HL-60 (cell line): ENCODE measurements at regions not wholly inside any gene's neighbourhood (a gene's known extent, or its start where the extent isn't known, plus 50 kb on each side); places are given as distances from the start of the nearest gene placed in this dataset.

Experiments
- DNase-seq, 2 experiments: peaks; one replicate each; pipeline ENCODE4 v3.0.0-alpha.2; 2010 to 2020; ENCODE audit warnings: low read depth in 1 of 2, low spot score in 1 of 2
- H3K27ac ChIP-seq: fragments of 250-450 bp; sonication (Bioruptor Pico); replicated peaks from 2 replicates; pipeline ENCODE4 v1.5.1; 2020; ENCODE audit warnings: mild to moderate bottlenecking, moderate library complexity
- H3K27me3 ChIP-seq: fragments of 250-450 bp; sonication (Bioruptor Pico); 2 replicates; pipeline ENCODE4 v1.5.1; 2021; ENCODE audit warnings: mild to moderate bottlenecking, moderate library complexity; ENCODE audit not compliant: insufficient read depth, poor library complexity, severe bottlenecking
- H3K4me3 ChIP-seq: replicated peaks from 2 replicates; pipeline ENCODE4 v1.5.1; 2011; ENCODE audit warnings: mild to moderate bottlenecking, control low read depth, low read length; ENCODE audit not compliant: insufficient read depth
- GABPA ChIP-seq: IDR thresholded peaks from 2 replicates; pipeline ENCODE4 v1.6.1; 2012; ENCODE audit warnings: low read depth
- POLR2AphosphoS5 ChIP-seq: IDR thresholded peaks from 2 replicates; pipeline ENCODE4 v1.6.1; 2012; ENCODE audit warnings: low read depth
- SPI1 ChIP-seq: IDR thresholded peaks from 2 replicates; pipeline ENCODE4 v1.6.1; 2012; ENCODE audit warnings: low read depth, mild to moderate bottlenecking, borderline replicate concordance
- TF ChIP-seq, protein P1 (sequence below): IDR thresholded peaks from one replicate; pipeline ENCODE4 v1.5.1; 2011; ENCODE audit warnings: low read length, control low read depth, inconsistent platforms; ENCODE audit not compliant: insufficient read depth
- TF ChIP-seq, protein P2 (sequence below): IDR thresholded peaks from 2 replicates; pipeline ENCODE4 v1.6.1; 2012; ENCODE audit warnings: low read depth; ENCODE audit not compliant: insufficient replicate concordance

DNA sequence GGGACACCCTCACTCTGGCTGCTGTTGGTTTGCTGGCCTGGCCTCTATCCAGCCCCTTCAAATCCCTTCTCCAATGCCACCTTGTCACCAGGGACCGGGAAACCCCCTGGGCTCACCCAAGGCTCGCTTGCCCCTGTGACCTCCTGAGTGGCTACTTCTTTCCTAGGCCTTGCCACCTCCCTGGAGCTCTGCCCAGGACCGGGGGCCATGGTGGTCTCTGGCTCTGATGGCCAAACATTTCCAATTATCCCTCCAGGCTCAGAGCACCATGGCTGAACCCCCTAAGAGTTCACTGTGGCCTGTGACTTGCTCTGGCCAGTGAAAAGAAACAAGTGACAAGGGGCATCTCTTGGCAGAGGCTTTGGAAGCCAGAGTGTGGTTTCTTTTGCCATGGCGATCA, 237.6 kb downstream of the TFCP2L1 start:
- TF ChIP-seq GABPA (no peak), POLR2AphosphoS5 (no peak), SPI1 (no peak)
- TF ChIP-seq, protein P1, sequence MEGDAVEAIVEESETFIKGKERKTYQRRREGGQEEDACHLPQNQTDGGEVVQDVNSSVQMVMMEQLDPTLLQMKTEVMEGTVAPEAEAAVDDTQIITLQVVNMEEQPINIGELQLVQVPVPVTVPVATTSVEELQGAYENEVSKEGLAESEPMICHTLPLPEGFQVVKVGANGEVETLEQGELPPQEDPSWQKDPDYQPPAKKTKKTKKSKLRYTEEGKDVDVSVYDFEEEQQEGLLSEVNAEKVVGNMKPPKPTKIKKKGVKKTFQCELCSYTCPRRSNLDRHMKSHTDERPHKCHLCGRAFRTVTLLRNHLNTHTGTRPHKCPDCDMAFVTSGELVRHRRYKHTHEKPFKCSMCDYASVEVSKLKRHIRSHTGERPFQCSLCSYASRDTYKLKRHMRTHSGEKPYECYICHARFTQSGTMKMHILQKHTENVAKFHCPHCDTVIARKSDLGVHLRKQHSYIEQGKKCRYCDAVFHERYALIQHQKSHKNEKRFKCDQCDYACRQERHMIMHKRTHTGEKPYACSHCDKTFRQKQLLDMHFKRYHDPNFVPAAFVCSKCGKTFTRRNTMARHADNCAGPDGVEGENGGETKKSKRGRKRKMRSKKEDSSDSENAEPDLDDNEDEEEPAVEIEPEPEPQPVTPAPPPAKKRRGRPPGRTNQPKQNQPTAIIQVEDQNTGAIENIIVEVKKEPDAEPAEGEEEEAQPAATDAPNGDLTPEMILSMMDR = no peak
- TF ChIP-seq, protein P2, sequence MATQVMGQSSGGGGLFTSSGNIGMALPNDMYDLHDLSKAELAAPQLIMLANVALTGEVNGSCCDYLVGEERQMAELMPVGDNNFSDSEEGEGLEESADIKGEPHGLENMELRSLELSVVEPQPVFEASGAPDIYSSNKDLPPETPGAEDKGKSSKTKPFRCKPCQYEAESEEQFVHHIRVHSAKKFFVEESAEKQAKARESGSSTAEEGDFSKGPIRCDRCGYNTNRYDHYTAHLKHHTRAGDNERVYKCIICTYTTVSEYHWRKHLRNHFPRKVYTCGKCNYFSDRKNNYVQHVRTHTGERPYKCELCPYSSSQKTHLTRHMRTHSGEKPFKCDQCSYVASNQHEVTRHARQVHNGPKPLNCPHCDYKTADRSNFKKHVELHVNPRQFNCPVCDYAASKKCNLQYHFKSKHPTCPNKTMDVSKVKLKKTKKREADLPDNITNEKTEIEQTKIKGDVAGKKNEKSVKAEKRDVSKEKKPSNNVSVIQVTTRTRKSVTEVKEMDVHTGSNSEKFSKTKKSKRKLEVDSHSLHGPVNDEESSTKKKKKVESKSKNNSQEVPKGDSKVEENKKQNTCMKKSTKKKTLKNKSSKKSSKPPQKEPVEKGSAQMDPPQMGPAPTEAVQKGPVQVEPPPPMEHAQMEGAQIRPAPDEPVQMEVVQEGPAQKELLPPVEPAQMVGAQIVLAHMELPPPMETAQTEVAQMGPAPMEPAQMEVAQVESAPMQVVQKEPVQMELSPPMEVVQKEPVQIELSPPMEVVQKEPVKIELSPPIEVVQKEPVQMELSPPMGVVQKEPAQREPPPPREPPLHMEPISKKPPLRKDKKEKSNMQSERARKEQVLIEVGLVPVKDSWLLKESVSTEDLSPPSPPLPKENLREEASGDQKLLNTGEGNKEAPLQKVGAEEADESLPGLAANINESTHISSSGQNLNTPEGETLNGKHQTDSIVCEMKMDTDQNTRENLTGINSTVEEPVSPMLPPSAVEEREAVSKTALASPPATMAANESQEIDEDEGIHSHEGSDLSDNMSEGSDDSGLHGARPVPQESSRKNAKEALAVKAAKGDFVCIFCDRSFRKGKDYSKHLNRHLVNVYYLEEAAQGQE = no peak
- no peaks in the 10 kb centered on the region for H3K27me3 ChIP-seq

DNA sequence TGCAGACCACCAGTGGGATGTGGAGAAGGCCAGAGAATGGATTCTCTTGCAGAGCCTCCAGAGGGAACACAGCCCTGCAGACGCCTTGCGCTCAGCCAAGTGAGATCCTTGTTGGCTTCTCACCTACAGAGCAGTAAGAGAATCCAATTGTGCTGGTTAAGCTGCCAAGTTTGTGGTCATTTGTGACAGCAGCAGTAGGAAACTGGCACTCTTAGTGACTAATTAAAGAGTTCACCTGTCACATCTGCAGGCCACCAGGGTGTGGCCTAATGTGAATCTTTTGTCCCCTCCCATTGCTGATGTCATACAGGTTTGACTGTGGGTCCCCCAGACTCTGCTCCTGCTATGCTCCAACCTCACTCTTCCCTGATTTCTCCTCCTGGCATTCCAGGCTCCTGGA, 235.9 kb downstream of the TFCP2L1 start:
- H3K27me3 ChIP-seq = no peaks in the 10 kb centered on the region
- TF ChIP-seq POLR2AphosphoS5 (no peak), GABPA (no peak), SPI1 (no peak)
- TF ChIP-seq, protein P2 = no peak
- TF ChIP-seq, protein P1 = no peak
- DNase-seq = no peak
- H3K4me3 ChIP-seq = no peak overlapping the region
- H3K27ac ChIP-seq = no peak overlapping the region

More for the DNA sequence above, 237.6 kb downstream of the TFCP2L1 start:
- DNase-seq = no peak
- Histone ChIP-seq H3K4me3 (no peak overlapping the region), H3K27ac (no peak overlapping the region)

DNA sequence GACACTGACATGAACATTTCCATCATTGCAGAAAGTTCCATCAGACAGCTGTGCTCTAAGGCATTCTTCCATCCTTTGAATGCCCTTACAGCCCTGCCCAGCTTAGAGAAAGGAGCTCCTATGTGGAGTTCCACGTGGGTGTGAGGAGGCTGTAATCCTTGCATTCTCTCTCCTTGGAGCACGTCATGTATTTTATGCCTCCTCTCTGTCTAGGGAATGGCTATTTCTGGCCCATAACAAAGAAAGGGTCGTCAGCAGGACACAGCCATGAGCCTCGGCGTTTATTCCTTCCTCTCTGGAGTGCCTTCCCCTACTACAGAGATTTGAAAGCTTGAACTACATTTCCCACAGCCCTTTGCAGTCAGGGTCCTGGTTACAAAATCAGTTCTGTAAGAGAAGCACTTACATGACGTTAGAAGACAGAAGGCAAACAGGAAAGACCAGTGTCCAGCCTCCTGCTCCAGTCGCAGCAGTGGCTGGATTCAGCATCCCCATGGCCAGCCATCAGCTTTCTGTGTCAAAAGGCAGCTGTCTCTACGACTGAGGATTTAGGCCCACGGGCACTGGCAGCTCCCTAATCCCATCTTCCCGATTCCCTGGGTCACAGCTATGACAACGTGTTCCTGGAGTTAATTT, 234.9 kb downstream of the TFCP2L1 start:
- no peak overlapping the region for H3K27ac ChIP-seq
- TF ChIP-seq SPI1 (no peak), POLR2AphosphoS5 (no peak), GABPA (no peak)
- TF ChIP-seq, protein P1 = no peak
- TF ChIP-seq, protein P2 = no peak
- DNase-seq = no peak
- no peaks in the 10 kb centered on the region for H3K27me3 ChIP-seq
- H3K4me3 ChIP-seq = no peak overlapping the region
